Hepatocyte (in vitro differentiated cells): ENCODE measurements at regions not wholly inside any gene's neighbourhood (a gene's known extent, or its start where the extent isn't known, plus 50 kb on each side); places are given as distances from the start of the nearest gene placed in this dataset.

Experiments used
- CTCF ChIP-seq: fragments of 200-600 bp; sonication (generic); IDR thresholded peaks from 2 replicates; pipeline ENCODE4 v1.5.1; 2016; ENCODE audit warnings: antibody characterized with exemption, mild to moderate bottlenecking; ENCODE audit not compliant: poor library complexity
- EZH2 ChIP-seq: fragments of 200-600 bp; sonication (generic); IDR thresholded peaks from 2 replicates; pipeline ENCODE4 v1.6.1; 2016; ENCODE audit warnings: antibody characterized with exemption, mild to moderate bottlenecking, borderline replicate concordance
- EZH2phosphoT487 ChIP-seq: fragments of 200-600 bp; sonication (generic); IDR thresholded peaks from one replicate; pipeline ENCODE4 v1.6.1; 2018; ENCODE audit warnings: antibody characterized with exemption, mild to moderate bottlenecking, low read depth, moderate library complexity; ENCODE audit not compliant: unreplicated experiment, severe bottlenecking

GRCh38 chr6:75012018-75012417 lies 193.8 kb downstream of the COL12A1 start:
- TF ChIP-seq CTCF (no peak), EZH2 (no peak), EZH2phosphoT487 (no peak)
